ENCODE measurements at regions not wholly inside any gene's neighbourhood (a gene's known extent, or its start where the extent isn't known, plus 50 kb on each side); places are given as distances from the start of the nearest gene placed in this dataset.
"Not testable (repeated sequence)": the region's sequence is repeated elsewhere in the genome, so short reads cannot be mapped to it uniquely, and the experiment has no call there.

DNA sequence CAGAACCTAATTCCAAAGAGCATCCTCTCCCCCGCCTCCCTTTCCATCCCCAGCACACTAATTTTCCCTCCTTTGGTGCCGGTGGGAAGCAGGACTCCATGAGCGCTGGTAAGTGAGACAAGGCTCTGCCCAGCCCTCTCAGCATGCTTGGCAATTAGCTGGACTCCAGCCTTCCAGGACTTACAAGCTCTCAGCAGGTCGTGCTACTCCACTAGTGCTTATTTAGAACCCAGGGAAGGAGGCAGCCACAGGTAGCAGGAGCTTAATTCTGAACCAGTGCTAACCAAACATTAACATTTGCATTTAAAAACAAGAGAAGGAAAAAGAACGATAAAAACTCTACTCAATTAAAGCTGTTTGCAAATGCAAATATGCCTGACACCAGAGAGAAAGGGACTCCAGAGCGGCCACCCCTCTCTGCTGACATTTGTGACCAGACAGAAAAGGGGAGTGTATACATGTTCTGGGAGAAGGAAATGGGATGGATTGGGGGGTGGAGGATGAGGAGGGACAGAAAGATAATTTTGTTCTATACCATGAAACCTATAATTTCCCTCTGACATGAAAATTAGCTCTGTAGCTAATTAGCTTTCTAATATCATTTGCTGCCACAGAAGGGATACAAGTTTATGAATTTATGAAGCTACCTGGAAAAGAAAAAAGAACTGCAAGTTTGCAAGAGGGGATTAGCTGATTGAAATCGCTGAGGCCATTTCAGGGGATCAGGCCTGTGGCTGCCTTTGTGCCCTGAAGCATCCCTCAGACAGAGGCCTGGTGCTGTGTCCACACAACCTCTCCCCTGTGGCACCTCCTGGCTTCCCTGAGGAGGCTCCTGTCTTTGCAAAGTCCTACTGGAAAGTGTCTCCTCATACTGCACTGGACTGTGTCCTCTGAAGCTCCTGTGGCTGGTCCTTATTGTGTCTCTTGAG lies 266.3 kb downstream of the SEC61B start:
- DNase-seq: no peak

DNA sequence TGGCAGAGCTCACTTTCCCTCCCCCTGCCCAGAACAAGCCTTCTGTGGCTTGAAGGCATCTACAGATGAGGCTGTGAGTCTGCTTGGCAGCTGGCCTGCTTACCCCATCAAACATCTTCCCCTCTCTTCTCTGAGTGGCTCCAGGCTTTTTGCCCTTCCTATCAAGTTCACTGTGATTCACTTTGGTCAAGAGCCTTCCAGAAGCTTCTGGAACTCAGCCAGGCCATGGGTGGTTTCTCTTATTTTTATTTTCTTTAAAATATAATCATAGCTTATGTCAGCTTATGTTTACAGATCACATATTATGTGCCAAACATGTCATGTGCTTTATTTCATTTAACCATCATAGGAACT lies 267.0 kb downstream of the SEC61B start:
- no peak for DNase-seq

DNA sequence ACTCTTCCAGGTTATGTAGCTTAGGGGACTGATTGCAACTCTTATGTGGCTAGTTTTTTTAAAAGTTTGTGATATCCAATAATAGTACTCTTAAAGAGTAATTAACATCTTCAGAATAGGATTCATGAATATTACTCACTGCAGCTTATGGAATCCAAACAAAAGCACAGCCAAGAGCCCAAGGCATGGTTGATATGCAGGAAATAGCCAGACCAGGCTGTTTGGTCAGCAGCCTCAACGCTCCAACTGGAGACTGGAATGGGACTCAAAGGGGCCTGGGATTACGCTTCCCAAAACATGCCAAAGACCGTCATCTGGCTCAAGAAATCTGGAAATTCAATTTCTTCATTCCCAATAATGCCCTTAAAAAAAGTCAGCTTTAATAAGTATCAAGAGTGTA lies 268.6 kb downstream of the SEC61B start:
- DNase-seq: no peak

DNA sequence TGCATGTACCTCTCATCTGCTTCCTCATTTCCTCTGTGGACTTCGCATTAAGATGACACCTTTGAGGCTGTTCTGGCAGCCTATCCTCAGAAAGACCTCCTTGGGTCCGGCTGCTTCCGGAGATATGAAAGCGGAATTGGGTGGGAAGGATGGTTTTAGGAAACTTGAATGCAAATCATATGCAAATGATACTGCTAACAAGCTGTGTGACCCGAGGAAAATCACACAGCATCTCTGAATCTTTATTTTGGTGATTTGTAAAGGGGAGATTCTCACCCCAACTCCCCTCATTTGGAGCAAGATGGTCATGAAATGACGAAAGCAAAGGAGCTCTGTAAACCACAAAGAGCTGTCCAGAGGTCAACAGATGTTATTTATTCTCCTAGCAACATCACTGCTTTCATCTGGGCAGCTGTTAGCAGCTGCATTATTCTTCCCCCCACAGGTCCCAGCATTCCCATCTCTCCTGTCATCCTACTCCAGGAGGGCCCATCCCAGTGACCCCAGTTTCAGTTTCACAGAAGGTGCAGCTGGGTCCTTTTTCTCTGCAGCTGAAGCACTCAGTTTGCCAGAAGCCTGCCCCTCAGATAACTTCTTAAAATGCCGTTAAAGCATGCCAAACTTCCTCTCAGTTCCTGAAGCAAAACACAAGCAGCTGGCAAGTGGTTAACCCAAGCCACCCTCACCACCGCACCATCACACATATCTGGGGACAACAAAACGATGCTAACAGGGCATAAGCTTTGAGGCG lies 269.5 kb downstream of the SEC61B start:
- no peak for DNase-seq

DNA sequence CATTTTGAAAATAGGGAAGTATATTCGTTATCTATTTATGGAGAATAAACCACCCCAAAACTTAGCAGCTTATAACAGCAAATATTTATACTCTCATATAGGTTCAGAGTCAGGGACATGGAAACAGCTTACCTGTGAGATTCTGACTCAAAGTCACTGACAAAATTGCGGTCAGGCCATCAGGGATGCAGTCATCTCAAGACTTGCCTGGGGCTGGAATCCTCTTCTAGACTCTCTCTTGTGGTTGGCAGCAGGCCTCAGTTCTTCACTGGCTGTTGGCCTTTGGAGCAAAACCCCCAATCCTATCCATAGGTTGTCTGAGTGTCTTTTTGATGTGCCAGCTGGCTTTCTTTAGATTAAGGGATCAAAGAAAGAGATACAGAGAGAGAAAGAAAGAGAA lies 275.6 kb downstream of the SEC61B start:
- no peak for DNase-seq

DNA sequence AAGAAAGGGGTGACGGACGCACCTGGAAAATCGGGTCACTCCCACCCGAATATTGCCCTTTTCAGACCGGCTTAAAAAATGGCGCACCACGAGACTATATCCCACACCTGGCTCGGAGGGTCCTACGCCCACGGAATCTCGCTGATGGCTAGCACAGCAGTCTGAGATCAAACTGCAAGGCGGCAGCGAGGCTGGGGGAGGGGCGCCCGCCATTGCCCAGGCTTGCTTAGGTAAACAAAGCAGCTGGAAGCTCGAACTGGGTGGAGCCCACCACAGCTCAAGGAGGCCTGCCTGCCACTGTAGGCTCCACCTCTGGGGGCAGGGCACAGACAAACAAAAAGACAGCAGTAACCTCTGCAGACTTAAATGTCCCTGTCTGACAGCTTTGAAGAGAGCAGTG lies 276.9 kb downstream of the SEC61B start:
- DNase-seq: not testable (repeated sequence)

DNA sequence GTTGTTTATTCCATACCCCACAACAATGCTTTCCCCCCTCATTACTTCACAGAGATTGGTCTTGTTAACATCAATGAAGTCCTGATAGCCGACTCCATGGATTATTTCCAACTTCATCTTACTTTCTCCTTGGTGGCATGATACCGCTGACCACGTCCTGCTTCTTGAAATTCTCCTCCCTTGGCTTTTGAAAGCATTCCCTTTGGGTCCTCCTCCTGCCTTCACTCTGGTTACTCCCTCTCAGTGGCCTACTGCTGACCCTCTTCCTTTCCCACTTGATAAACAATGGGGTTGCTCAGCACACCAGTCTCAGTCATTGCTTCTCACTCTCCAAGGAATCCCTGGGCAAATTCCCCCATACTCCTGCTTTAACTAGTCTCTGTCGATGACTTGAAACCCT lies 283.9 kb downstream of the SEC61B start:
- no peak for DNase-seq

DNA sequence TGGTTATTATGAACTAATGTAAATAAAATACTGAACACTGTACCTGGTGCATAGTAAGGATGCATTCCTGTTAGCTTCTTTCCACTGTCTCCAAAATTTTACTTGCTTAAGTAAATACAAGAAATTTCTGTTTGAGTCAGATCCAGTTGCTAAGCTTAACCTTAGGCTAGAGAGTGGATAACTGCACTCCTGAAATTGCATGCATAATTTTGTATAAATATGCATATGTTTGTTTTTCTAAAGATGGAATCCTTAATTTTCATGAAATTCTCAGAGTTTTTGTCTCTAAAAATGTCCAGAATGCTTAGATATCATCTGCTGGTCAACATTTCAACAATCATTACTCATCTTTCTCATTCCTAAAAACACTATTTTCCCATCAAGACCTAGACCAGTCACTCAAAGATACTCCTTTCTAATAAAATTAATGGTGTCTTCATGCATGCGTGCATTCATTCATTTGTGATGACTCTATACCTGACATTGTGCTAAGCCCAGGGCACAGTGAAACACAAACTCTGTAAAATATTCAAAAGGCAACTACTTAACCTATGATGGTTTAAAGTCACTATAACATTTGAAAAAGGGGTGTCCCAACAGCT lies 284.8 kb downstream of the SEC61B start:
- DNase-seq: no peak

DNA sequence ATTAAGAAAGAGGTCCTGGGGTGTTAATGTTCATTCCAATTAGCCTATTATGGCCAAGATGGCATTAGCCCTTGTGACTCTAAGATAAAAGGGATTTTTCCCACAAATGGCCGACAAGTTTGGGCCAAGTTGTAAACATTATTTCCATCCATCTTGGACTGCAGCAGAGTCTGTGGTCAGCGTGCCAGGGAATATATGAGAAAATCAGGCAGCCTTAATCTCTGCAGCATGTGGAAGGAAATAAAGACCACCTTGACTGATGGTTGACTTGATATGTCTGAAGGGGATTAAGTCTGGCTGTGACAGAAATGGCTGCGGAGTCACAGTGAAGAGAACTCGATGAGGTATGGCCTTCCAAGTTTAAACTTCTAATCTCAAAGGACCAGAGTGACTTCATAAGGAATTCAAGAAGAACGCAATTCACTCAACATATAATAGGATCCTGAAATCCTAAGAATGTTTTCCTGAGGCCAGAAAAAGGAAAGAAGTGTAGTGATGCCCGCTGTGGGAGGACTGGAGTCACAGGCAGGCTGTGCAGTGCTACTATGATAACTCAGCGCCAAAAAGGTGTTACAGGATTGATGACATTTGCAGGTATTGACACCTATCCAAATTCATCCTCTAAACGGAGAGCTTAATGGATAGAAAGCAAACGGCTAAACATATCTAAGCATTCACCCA lies 287.1 kb downstream of the SEC61B start:
- DNase-seq: no peak

DNA sequence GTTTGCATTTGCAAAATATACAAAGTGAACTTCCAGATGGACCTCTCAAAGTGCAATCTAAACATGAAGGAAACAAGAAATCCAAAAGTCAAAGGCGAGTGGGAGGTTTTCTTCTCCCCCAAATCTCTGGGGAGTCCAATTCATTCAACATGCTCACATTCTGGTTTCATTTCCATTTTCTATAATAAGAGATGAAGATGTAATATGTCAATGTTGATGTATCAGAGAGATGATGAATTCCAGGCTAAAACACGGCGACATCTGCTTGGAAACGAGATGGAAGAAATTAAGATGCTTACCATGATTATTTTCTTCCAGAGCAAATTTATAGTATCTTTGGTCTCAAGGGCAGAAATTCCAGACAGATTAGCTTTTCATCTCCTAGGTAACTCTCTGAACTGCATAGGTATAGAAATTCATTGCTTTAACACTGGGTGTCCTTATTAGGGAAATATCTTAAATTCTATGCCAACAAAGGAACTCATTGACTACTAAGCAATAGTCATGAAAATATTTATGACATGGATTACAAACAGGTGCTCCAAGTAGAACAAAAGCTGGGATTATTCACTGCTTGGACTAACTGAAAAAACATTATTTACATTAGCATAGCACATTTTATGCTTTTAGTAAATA lies 287.9 kb downstream of the SEC61B start:
- DNase-seq: no peak

DNA sequence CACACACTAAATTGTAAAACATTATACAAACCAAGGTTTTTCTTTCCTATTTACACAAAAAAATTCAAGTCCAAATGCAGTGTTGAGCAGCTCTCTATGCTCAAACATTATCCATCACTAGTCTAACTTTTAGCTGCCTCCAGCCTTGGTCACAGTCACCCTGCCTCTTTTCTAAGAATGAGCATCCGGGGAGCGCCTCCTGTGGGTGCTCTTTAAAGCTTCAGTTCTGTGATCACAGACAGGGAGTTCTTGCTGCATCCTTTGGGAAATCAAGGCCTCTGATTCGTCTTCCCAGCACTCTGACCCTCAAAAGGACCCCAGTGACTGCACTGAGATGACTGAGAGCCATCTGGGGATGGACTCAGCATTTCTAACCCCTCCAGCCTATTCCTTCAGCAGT lies 289.6 kb downstream of the SEC61B start:
- DNase-seq: no peak

DNA sequence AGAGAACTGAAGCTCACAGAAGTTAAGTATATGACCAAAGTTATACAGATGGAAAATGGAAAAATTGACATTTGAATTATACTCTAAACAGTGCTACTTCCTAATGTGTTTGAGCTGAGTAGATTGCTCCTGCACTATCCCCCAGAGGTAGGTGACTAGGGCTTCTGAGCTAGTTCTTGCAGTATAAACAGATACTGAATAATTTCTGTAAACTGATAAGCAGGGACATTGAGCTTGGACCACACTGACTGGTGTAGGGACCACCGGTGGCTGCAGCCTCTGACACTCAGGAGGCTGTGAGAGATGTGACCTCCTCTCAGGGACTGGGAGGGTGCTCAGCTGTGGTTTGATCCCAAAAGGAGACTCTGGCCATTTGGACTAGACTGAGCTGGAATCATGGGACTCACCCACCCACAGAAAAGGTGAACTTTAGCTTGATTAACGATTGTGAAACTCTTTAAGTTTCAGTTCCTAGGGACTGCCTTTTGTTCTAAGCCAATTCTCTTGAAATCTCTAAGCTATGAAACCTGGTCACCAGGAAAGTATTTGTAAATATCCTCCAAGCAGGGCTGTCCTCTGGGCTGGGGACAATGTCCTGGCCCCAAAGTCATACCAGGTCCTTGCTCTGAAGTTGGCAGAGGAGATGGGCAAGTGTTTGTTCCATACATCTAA lies 291.5 kb downstream of the SEC61B start:
- no peak for DNase-seq

DNA sequence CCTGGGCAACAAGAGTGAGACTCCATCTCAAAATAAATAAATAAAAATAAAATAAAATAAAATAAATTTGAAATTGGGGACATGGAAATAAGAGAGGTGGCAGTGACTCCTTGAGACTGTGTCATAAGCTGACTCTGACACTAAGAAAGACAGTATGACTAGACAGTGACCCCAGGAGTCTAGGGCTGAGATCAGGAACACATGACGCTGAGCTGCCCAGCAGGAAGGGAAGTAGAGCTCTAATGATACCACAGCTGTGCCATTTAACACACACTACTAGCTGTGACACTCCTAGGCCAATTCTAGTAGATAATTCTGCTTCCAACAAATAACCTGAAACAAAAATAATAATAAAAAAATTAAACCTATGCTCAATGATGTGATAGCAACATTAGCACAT lies 293.0 kb downstream of the SEC61B start:
- no peak for DNase-seq

DNA sequence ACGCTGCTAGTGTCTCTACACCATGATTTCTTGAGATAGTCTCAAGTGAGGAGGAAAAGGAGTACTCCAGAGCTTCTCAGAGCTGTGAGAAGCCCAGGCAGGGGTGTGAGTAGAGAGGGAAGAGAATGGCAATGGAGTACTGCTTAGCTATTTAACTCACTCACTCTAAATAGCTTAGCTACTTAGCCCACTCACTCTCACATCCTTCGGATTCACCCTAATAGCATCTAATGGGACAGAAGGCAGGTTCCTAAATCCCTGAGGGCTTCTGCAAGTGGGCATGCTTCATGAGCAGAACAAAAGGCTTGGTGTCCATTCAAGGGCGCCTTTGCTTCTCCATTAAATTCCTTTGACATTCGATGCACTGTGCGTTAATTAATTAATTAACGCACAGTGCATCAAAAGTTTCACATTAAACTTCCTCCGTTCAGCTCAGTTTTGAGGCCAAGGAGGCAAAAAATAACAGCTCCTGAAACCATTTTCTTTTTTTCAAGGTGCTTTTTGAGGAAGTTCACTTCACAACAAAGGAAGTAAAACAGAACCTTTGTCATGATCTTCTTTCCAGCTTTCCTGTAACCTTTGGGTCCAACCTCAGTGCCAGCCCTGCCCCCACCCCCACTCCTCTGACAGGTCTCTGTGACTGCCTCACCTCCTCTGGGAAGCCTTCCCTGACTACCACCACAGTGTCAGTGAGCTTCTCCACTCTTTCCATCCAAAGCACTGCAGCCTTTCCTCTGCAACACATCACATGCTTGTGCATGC lies 294.0 kb downstream of the SEC61B start:
- no peak for DNase-seq

DNA sequence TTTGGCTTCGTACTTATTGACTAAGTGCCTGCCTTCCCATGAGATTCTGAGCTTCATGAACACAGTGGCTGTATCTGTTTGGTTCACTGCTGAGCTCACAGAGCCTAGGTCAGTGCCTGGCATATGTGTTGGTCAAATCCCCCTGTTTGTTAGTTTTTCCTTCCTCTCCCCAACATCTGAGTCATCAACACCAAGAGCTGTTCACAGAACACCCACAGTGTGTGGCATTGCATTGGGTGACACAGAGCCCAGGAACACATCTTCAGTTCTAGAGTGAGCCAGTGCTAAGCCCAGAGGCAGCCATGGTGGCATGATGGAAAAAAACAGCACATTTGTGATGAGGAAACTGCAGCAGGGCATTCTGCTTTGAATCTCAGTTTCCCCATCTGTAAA lies 294.6 kb downstream of the SEC61B start:
- no peak for DNase-seq

DNA sequence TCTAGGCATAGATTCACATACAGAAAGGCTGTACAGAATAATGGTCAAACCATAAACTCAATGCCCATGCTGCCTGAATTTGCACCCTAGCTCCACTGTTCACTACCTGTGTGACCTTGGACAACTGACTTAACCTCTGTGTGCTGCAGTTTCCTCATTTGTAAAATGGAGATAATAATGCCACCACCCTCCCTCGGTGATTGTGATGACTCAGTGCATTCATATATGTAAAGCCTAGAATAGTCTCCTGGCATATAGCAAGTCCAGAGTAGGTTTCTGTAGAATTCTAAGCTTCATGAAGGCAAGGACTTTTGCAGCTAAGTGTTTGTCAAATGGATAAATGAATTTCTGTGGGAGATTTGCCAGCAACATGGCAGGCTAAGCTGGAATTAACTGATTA lies 297.8 kb upstream of the NR4A3 start:
- DNase-seq: no peak

DNA sequence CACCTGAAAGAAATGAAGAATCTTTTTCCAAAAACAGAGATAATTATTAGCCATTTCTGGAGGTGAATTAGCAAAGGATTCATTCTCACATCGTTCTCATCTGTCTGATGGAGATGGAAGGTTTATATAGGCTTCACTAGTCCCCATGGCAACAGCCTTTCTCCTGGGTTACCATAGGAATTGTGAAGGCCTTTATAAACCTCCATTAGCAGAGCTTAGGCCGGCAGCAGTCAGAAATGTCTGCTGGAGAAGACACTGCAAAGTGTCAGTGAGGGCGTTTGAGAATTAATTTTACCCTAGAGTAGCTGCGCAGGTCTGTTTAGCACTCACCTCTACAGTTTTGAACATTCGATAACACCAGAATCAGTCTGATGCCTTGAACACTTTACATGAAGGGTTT lies 290.4 kb upstream of the NR4A3 start:
- DNase-seq: no peak

DNA sequence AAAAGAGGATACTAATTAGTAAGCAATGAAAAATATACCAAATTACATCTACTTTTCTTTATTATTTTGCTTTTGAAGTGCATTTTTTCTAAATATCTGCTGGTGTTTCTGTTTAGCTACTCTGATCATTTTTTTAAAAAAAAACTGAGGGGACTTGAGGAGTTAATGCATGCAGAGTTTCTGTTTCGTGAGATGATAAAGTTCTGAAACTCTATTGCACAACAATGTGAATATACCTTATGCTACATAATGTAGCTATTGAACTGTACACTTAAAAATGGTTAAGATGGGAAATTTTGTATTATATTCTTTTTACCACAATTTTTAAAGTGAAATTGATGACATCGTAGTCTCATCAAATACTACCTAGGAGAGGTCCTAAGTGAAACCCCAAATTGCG lies 288.3 kb upstream of the NR4A3 start:
- DNase-seq: no peak

DNA sequence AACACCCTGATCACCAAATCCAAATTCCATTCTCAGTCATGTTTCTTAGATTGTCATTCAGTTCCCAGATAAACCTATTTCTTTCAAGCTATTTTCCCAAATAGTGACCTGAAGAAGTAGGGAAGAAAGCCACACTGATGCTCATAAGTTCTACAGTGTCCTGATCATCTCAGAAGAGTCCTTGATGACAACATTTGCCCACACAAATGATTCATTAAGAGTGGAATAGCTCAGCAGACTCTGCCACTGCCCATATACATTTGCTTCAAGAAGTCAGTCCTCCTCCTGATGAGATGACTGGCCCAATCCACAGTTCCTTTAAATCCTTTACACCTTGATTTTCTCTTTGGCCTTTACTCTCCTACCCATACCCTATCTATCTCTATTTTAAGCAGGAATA lies 283.7 kb upstream of the NR4A3 start:
- no peak for DNase-seq

DNA sequence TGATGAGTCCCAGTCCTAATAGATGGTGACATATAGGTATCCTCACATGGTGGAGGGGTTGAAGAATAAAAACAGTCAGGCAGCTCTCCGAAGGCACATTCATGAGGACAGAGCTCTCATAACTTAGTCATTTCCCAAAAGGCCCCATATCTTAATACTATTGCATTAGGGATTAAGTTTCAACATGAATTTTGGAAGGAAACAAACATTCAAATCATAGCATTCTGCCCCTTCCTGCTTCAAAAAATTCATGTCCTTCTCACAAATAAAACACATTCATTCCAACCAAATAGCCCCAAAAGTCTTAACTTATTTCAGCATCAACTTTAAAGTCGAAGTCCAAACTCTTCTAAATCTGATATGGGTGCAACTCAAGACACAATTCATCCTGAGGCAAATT lies 277.2 kb upstream of the NR4A3 start:
- DNase-seq: no peak

DNA sequence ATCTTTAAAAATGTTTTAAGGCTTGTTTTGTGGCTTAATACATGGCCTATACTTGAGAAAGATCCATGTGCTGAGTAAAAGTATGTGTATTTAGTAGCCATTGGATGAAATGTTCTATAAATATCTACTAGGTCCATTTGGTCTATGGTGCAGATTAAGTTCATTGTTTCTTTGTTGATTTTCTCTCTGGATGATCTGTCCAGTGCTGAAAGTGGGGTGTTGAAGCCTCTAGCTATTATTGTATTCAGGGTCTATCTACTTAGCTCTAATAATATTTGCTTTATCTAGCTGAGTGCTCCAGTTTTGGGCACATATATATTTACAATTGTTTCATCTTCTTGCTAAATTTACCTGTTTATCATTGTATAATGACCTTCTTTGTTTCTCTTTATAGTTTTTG lies 272.2 kb upstream of the NR4A3 start:
- DNase-seq: no peak

DNA sequence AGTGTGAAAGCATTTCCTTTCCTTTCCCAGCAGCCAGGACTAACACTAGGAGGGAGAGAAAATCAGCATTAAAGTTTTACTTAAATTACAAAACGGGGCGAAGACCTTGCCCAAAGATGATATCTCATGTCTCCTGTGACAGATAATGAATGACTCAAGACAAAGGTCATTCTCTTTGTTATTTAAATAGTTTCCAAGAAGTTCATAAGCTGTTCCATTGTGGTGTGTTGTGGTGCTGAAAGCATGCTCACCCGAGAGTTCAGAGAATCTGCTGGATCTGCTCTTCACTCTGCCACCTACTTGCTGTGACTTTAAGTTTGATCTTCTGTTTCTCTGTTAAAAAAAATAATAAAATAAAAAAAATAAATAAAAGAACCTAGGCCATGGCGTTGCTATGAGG lies 265.9 kb upstream of the NR4A3 start:
- no peak for DNase-seq

Data from activated CD8-positive, alpha-beta memory T cell treated with anti-CD3 and anti-CD28 coated beads for 24 hours (primary cell).